ENCODE measurements at regions not wholly inside any gene's neighbourhood (a gene's known extent, or its start where the extent isn't known, plus 50 kb on each side); places are given as distances from the start of the nearest gene placed in this dataset.

- no peak for DNase-seq
Measured at GRCh38 chr3:94259291-94259690, 196.4 kb downstream of the NSUN3 start.

- no peak for DNase-seq
Measured at GRCh38 chr3:94269763-94270162, 206.9 kb downstream of the NSUN3 start.

- DNase-seq = no peak
Measured at GRCh38 chr3:94272016-94272415, 209.2 kb downstream of the NSUN3 start.

GRCh38 chr3:94280958-94281357 lies 218.1 kb downstream of the NSUN3 start:
- DNase-seq = no peak

GRCh38 chr3:94285872-94286271 lies 223.0 kb downstream of the NSUN3 start:
- DNase-seq = no peak

- no peak for DNase-seq
Measured at GRCh38 chr3:94291686-94292085, 228.8 kb downstream of the NSUN3 start.

- DNase-seq = no peak
Measured at GRCh38 chr3:94292151-94292550, 229.3 kb downstream of the NSUN3 start.

GRCh38 chr3:94293793-94294195 lies 230.9 kb downstream of the NSUN3 start:
- DNase-seq = no peak

- DNase-seq = no peak
Measured at GRCh38 chr3:94294806-94295205, 231.9 kb downstream of the NSUN3 start.

GRCh38 chr3:94299716-94300115 lies 236.9 kb downstream of the NSUN3 start:
- no peak for DNase-seq

GRCh38 chr3:94301366-94301765 lies 238.5 kb downstream of the NSUN3 start:
- no peak for DNase-seq

GRCh38 chr3:94303266-94303665 lies 240.4 kb downstream of the NSUN3 start:
- DNase-seq = no peak

- DNase-seq = no peak
Measured at GRCh38 chr3:94303897-94304296, 241.0 kb downstream of the NSUN3 start.

GRCh38 chr3:94304954-94305353 lies 242.1 kb downstream of the NSUN3 start:
- DNase-seq = no peak

GRCh38 chr3:94305835-94306611 lies 243.2 kb downstream of the NSUN3 start:
- no peak for DNase-seq

GRCh38 chr3:94307588-94307987 lies 244.7 kb downstream of the NSUN3 start:
- no peak for DNase-seq

GRCh38 chr3:94308767-94309166 lies 245.9 kb downstream of the NSUN3 start:
- no peak for DNase-seq

GRCh38 chr3:94310341-94311135 lies 247.7 kb downstream of the NSUN3 start:
- DNase-seq = no peak

- no peak for DNase-seq
Measured at GRCh38 chr3:94311651-94312050, 248.8 kb downstream of the NSUN3 start.

GRCh38 chr3:94314218-94314883 lies 251.5 kb downstream of the NSUN3 start:
- DNase-seq = no peak

GRCh38 chr3:94317017-94317416 lies 254.2 kb downstream of the NSUN3 start:
- no peak for DNase-seq

GRCh38 chr3:94323596-94323995 lies 260.7 kb downstream of the NSUN3 start:
- no peak for DNase-seq

GRCh38 chr3:94331831-94332230 lies 269.0 kb downstream of the NSUN3 start:
- DNase-seq = no peak
